ENCODE measurements at regions not wholly inside any gene's neighbourhood (a gene's known extent, or its start where the extent isn't known, plus 50 kb on each side); places are given as distances from the start of the nearest gene placed in this dataset.
"Not testable (repeated sequence)": the region's sequence is repeated elsewhere in the genome, so short reads cannot be mapped to it uniquely, and the experiment has no call there.

- not testable (repeated sequence) for H3K36me3 ChIP-seq (ENCODE audit: insufficient read depth, low read length); H3K9me3 ChIP-seq (ENCODE audit: control insufficient read depth, insufficient read depth, low read length); H3K9ac ChIP-seq (ENCODE audit: low read depth, low read length)
- peaks cover 12% of the 10 kb centered on the region; the same call in 1 of the 2 replicates for H3K4me1 ChIP-seq (ENCODE audit: insufficient read depth, low read length)
Observed at GRCh38 chr15:70373439-70373838, 275.7 kb upstream of the TLE3 start.

DNA sequence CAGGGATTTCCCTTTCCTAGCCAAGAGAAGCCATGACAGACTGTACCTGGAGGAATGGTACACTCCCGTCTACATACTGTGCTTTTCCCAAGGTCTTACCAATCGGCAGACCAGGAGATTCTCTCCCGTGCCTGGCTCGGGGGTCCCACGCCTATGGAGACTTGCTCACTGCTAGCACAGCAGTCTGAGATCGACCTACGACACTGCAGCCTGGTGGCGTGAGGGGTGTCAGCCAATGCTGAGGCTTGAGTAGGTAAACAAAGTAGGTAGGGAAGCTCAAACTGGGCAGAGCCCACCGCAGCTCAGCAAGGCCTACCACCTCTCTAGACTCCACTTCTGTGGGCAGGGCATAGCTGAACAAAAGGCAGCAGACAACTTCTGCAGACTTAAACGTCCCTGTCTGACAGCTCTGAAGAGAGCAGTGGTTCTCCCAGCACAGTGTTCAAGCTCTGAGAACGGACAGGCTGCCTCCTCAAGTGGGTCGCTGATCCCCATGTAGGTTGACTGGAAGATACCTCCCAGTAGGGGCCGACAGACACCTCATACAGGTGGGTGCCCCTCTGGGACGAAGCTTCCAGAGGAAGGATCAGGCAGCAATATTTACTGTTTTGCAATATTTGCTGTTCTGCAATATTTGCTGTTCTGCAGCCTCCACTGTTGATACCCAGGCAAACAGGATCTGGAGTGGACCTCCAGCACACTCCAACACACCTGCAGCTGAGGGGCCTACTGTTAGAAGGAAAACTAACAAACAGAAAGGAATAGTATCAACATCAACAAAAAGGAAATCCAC, 270.4 kb upstream of the TLE3 start:
- H3K9me3 ChIP-seq (ENCODE audit: control insufficient read depth, insufficient read depth, low read length); H3K4me1 ChIP-seq (ENCODE audit: insufficient read depth, low read length); H3K36me3 ChIP-seq (ENCODE audit: insufficient read depth, low read length); H3K9ac ChIP-seq (ENCODE audit: low read depth, low read length): not testable (repeated sequence)

GRCh38 chr15:70364023-70364422, 266.3 kb upstream of the TLE3 start:
- not testable (repeated sequence) for H3K9me3 ChIP-seq (ENCODE audit: control insufficient read depth, insufficient read depth, low read length); H3K9ac ChIP-seq (ENCODE audit: low read depth, low read length); H3K4me1 ChIP-seq (ENCODE audit: insufficient read depth, low read length); H3K36me3 ChIP-seq (ENCODE audit: insufficient read depth, low read length)

DNA sequence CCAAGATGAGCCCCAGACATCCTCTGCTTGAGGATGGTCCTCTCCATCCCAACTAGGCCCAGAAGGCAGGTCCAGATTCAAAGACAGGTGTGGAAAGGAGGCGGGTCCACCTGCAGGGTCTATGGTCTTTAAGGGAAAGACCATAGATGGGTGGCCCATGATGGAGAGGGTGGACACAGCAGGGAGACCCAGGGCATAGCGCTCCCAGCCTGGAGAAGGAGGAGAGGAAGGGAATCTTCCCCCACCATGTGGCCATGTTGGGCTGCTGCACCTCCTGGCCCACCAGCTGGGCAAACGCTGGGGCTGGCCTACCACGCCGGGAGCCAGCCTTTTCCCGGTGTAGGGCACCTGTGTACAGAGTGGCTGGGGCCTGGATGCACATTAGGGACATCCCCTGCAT, 265.2 kb upstream of the TLE3 start:
- no peaks in the 10 kb centered on the region for H3K4me1 ChIP-seq (ENCODE audit: insufficient read depth, low read length)
- H3K9ac ChIP-seq (ENCODE audit: low read depth, low read length): no peak overlapping the region
- no peaks in the 10 kb centered on the region for H3K36me3 ChIP-seq (ENCODE audit: insufficient read depth, low read length)
- H3K9me3 ChIP-seq (ENCODE audit: control insufficient read depth, insufficient read depth, low read length): no peaks in the 10 kb centered on the region

DNA sequence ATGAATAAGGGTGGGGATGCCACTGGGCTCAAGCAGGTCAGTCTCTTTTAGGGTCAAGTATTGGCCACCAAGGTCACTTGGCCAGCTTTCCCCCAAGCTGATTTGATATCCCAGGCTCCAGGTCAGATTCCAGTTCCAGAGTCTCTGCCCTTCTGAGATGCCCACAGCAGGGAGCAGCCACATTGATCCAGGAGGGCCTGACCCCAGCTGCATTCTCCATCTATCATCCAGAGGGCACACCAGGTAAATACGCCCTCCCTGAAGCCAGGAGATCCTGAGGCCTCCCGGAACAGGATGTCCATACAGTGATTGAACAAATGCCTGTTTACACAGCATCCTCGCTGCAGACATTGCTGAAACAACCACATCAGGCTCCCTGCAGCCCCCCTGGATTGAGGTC, 264.6 kb upstream of the TLE3 start:
- Histone ChIP-seq H3K9me3 (ENCODE audit: control insufficient read depth, insufficient read depth, low read length) (no peaks in the 10 kb centered on the region), H3K9ac (ENCODE audit: low read depth, low read length) (no peak overlapping the region), H3K36me3 (ENCODE audit: insufficient read depth, low read length) (no peaks in the 10 kb centered on the region), H3K4me1 (ENCODE audit: insufficient read depth, low read length) (no peaks in the 10 kb centered on the region; the same call in 1 of the 2 replicates)

- Histone ChIP-seq H3K36me3 (ENCODE audit: insufficient read depth, low read length) (no peaks in the 10 kb centered on the region), H3K9me3 (ENCODE audit: control insufficient read depth, insufficient read depth, low read length) (no peaks in the 10 kb centered on the region), H3K4me1 (ENCODE audit: insufficient read depth, low read length) (peaks cover 4% of the 10 kb centered on the region; the same call in 1 of the 2 replicates), H3K9ac (ENCODE audit: low read depth, low read length) (no peak overlapping the region)
Observed at GRCh38 chr15:70361891-70362290, 264.2 kb upstream of the TLE3 start.

DNA sequence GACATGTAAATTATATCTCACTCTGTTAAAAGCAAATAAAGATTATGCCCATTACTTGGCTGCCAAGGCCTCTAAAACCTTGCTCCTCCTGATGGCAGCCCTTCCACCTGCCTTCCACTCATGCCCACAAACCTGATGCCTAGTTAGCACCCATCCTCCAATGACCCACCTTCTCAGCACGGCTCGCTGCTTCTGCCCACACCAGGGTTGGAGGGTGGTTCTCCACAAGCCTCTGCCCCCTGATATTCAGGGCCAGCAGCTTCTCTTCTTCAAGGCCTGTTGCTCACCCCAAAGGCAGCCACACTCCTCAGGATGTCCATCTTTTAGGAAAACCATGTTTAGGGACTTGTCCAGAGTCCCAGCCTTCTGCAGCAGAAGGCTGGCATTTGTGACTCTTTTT, 263.4 kb upstream of the TLE3 start:
- Histone ChIP-seq H3K9me3 (ENCODE audit: control insufficient read depth, insufficient read depth, low read length) (no peaks in the 10 kb centered on the region), H3K9ac (ENCODE audit: low read depth, low read length) (no peak overlapping the region), H3K4me1 (ENCODE audit: insufficient read depth, low read length) (peaks cover 8% of the 10 kb centered on the region; the same call in 1 of the 2 replicates), H3K36me3 (ENCODE audit: insufficient read depth, low read length) (no peaks in the 10 kb centered on the region)

DNA sequence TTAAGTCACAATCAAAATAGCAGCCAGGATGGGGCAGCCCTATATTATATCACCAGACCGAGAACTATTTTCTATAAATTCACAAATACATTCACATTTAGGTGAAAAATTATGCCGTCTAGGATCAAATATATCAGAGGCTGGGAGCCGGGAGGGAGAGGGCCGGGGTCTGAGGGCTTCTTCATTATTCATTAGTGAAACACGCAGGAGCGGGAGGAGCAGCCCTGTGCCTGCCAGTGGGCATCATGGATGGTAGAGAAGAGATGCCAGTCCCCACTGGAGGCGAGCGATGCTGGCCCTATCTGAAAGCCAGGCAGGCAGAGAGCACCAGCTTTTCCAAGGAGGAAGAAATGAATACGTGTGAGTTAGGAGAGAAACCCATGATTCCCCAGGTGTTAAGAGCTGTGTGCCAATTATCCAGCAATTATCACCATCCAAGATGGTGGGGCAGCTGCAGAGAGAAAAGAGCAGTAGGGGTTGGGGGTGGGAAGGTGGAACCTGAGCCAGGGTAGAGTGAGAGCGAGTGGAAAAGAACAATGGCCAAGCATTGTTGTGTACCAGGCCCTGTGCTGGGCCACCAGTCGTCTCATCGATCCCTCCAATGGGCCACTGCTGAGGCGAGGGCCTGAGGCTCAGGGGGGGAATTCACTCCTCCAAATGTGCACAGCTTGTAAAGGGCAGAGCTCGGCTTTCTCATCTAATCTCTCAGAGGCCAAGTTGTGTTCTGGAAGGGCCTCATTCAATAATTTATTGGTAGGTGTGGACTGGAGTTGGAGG, 261.3 kb upstream of the TLE3 start:
- no peaks in the 10 kb centered on the region for H3K36me3 ChIP-seq (ENCODE audit: insufficient read depth, low read length)
- H3K4me1 ChIP-seq (ENCODE audit: insufficient read depth, low read length): peaks cover 8% of the 10 kb centered on the region; the same call in 1 of the 2 replicates
- no peak overlapping the region for H3K9ac ChIP-seq (ENCODE audit: low read depth, low read length)
- H3K9me3 ChIP-seq (ENCODE audit: control insufficient read depth, insufficient read depth, low read length): no peaks in the 10 kb centered on the region

DNA sequence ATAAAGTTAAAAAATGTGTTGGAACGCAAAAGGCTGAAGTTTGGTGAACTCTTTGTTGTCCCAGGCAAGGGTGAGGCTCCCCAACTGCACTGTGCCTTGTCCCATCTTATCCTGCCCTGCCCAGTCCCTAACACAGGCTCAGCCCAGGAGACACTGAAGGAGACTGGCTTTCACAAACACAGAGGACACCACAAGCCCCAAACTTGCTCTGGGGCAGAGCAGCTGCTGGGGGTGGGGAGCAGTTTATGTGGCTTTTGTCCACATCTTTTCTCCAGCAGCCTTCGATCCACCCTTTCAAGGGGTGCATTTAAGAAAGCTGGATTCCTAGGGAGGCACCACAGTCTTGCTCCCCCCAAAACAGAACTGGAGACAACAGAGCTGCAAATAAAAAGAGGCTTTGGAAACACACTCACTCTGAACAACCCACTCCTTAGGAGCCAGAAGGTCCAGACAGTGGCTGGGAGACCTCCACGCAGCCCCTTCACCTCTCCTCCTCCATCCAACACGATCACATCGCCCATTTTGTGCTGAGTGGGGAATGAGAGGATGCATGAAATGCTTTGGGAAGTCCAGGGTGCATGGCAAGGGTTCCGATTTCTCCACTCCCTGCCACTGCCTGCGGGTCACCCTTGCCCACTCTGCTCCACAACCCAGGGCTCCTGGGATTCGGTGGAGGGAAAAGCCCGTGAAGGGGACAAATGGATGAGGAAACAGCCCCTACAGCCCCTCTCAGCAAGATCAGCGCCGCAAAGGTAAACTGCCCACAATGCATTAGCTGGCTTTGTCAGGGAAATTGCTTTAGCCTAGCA, 260.5 kb upstream of the TLE3 start:
- no peaks in the 10 kb centered on the region for H3K36me3 ChIP-seq (ENCODE audit: insufficient read depth, low read length)
- no peak overlapping the region for H3K9ac ChIP-seq (ENCODE audit: low read depth, low read length)

DNA sequence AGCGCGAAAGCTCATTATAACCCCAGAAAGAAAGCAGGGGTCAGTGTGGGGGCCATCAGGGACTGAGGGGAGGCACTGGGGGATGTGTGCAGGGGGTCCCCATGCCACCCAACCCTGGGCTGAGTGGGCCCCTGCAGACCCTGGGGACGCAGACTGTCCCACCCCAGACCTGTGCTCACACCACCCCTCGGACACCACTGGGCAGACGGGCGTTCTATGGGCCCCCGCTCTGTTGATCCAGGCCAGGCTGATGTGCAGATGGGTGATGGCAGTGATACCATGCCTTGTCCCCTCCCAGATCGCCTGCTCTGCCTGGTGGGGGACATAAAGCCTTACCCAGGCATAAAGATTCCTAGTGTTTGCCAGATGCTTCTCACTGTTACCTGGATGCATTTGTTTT, 259.7 kb upstream of the TLE3 start:
- H3K9ac ChIP-seq (ENCODE audit: low read depth, low read length): no peak overlapping the region
- no peaks in the 10 kb centered on the region for H3K36me3 ChIP-seq (ENCODE audit: insufficient read depth, low read length)
- no peaks in the 10 kb centered on the region for H3K9me3 ChIP-seq (ENCODE audit: control insufficient read depth, insufficient read depth, low read length)
- peaks cover 8% of the 10 kb centered on the region; the same call in 1 of the 2 replicates for H3K4me1 ChIP-seq (ENCODE audit: insufficient read depth, low read length)

More for the DNA sequence above, 260.5 kb upstream of the TLE3 start:
- H3K9me3 ChIP-seq (ENCODE audit: control insufficient read depth, insufficient read depth, low read length): no peaks in the 10 kb centered on the region
- peaks cover 8% of the 10 kb centered on the region; the same call in 1 of the 2 replicates for H3K4me1 ChIP-seq (ENCODE audit: insufficient read depth, low read length)

DNA sequence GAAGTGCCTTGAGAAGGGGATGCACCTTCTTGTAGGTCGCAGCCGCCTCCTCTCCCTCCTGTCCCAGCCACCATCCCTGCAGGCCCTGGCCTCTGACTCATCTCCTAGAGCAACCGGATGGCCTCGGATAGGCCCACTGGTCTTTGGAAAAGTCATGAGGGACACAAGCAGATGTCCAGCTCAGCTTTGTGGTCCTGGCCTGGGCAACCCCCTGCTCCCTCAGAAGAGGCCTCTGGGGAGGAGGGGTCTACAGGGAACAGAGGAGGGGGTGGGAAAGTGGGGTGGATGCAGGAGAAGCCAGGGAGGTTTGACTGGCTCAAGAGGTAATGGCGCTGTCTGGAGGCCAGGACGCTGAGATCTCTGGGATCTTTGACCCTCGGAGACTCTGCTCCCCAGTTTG, 259.2 kb upstream of the TLE3 start:
- no peak overlapping the region for H3K9ac ChIP-seq (ENCODE audit: low read depth, low read length)
- no peaks in the 10 kb centered on the region for H3K36me3 ChIP-seq (ENCODE audit: insufficient read depth, low read length)
- peaks cover 8% of the 10 kb centered on the region; the same call in 1 of the 2 replicates for H3K4me1 ChIP-seq (ENCODE audit: insufficient read depth, low read length)
- no peaks in the 10 kb centered on the region for H3K9me3 ChIP-seq (ENCODE audit: control insufficient read depth, insufficient read depth, low read length)

DNA sequence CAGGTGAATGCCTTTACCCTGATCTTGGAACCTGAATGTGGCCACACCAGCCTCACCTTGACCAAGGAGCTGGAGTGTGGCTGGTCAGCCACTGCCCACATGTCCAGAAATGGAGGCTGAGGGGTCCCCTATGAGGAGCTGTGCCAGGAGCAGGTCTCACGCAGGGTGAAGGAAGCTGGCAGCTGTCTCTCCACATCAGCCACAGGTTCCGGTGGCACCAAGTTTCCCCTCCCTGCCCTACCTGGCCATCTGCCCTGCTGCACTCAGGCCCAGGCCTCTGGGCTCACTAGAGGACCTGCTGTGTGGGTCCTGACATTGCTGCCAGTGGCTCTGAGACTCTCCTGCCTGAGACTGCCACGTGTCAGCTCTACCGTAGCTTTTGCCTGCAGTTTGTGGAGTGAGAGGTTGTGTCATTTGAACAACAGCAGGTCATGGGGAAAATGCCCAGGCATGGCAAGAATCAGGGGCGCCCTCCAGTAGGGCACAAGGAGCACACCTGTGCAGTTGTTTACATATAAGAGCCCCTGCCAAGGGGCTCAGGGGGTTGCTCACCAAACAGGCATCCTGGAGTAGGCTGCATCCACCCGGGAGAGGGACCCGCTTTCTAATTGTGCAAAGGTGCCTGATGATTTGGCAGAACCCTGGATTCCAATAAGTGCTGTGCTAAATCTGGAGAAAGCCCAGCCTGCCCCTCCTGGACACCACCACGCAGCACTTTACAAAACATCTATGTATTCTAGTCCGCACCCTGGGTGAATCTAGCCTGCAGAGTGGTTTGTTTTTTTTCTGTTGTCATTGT, 258.5 kb upstream of the TLE3 start:
- Histone ChIP-seq H3K4me1 (ENCODE audit: insufficient read depth, low read length) (peaks cover 8% of the 10 kb centered on the region; the same call in 1 of the 2 replicates), H3K36me3 (ENCODE audit: insufficient read depth, low read length) (no peaks in the 10 kb centered on the region), H3K9ac (ENCODE audit: low read depth, low read length) (no peak overlapping the region), H3K9me3 (ENCODE audit: control insufficient read depth, insufficient read depth, low read length) (no peaks in the 10 kb centered on the region)

- Histone ChIP-seq H3K4me1 (ENCODE audit: insufficient read depth, low read length) (peaks cover 8% of the 10 kb centered on the region; the same call in 1 of the 2 replicates), H3K9me3 (ENCODE audit: control insufficient read depth, insufficient read depth, low read length) (no peaks in the 10 kb centered on the region), H3K36me3 (ENCODE audit: insufficient read depth, low read length) (no peaks in the 10 kb centered on the region), H3K9ac (ENCODE audit: low read depth, low read length) (no peak overlapping the region)
Observed at GRCh38 chr15:70355275-70355795, 257.6 kb upstream of the TLE3 start.

All from ES-I3 (cell line).